ENCODE measurements at regions not wholly inside any gene's neighbourhood (a gene's known extent, or its start where the extent isn't known, plus 50 kb on each side); places are given as distances from the start of the nearest gene placed in this dataset.

DNA sequence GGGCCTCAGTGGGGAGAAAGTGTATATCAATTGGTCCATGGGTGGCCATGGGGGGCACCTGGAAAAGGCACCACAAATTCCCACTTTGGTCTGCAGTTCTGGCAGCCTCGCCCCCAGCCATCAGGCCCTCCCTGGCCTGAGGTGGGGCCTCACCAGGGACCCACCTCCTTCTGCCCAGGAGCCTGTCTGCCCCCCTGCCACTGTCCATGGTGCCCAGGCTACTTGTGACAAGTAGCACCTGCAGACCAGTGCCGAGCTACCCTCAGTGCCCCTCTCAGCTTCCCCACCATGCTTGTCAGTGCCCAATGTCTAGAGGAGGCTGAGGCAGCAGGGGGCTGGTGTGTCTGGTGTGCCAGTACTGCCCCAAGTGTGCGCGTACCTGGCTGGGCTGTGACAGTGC is 87.1 kb upstream of the PAXBP1 start:
- no peaks in the 10 kb centered on the region for H3K36me3 ChIP-seq (ENCODE audit: control insufficient read depth, insufficient read depth, low read length)
- TF ChIP-seq, protein P1, sequence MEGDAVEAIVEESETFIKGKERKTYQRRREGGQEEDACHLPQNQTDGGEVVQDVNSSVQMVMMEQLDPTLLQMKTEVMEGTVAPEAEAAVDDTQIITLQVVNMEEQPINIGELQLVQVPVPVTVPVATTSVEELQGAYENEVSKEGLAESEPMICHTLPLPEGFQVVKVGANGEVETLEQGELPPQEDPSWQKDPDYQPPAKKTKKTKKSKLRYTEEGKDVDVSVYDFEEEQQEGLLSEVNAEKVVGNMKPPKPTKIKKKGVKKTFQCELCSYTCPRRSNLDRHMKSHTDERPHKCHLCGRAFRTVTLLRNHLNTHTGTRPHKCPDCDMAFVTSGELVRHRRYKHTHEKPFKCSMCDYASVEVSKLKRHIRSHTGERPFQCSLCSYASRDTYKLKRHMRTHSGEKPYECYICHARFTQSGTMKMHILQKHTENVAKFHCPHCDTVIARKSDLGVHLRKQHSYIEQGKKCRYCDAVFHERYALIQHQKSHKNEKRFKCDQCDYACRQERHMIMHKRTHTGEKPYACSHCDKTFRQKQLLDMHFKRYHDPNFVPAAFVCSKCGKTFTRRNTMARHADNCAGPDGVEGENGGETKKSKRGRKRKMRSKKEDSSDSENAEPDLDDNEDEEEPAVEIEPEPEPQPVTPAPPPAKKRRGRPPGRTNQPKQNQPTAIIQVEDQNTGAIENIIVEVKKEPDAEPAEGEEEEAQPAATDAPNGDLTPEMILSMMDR (IDR thresholded peaks at IDR 0.05) = no peak
- intact Hi-C loops (cut with micrococcal nuclease) = no loop called here
- Mint-ChIP-seq H3K27me3 (ENCODE audit: low read depth in 2 of 2) (peaks cover 15 to 19% of the 10 kb centered on the region in 2 donors), H3K27ac (no peak overlapping the region), H3K4me1 (no peaks in the 10 kb centered on the region), H3K36me3 (peaks cover 7% of the 10 kb centered on the region), H3K4me3 (no peak overlapping the region), H3K9me3 (peaks cover 2% of the 10 kb centered on the region in 2 donors)
- DNase-seq = no peak
- 94% methylated on average over 4 of the region's 4 CpGs for WGBS (ENCODE audit: insufficient coverage)
- ATAC-seq = no peak
- H3K4me3 ChIP-seq (ENCODE audit: low read length) = no peak overlapping the region
- peaks cover 19% of the 10 kb centered on the region for H3K9me3 ChIP-seq (ENCODE audit: control insufficient read depth, insufficient read depth, low read length)
- no peaks in the 10 kb centered on the region for H3K4me1 ChIP-seq (ENCODE audit: control insufficient read depth, insufficient read depth, low read length)
- H3K27me3 ChIP-seq (ENCODE audit: control insufficient read depth, insufficient read depth, low read length) = peaks cover 2% of the 10 kb centered on the region
- H3K27ac ChIP-seq (ENCODE audit: low read length) = no peak overlapping the region

DNA sequence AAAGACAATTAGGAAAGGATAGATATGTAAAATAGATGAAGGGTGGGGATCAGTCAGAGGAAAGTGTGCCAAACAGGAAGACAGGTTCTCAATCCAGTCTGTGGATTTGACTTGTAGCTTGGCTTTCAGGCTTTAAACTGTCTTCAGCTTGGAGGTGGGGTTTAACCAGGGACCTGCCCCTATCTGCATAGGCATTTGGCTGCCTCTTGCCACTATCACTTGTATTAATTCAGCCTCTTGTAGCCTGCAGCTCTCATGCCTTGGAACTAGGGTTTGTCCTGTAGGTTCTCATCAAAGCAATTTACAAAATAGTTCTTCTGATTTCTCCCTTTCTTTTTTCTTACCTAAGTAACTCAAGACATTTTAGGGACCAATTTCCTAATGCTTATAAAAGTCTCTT is 88.8 kb upstream of the PAXBP1 start:
- H3K4me3 Mint-ChIP-seq = no peak overlapping the region

DNA sequence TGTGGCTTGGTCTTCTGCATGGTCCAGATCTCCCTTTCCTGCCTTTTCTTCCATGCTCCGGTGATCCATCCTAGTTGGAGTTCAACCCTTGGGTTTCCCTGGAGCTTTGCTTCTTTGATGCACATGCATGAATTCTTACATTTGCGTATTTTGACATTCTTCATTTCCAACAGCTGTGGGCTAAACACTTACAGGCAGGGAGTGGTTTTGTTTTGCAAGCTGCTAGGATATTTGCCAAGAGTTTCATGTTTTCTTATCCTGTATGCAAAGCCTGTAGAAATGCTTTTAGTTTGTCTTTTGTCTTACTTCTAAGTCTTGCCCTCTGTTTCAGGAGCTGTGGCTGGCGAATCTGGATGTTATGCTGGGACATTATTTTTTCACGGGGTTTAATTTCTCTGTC is 90.3 kb upstream of the PAXBP1 start:
- no peaks in the 10 kb centered on the region for H3K4me1 ChIP-seq (ENCODE audit: control insufficient read depth, insufficient read depth, low read length)
- peaks cover 2% of the 10 kb centered on the region for H3K27me3 ChIP-seq (ENCODE audit: control insufficient read depth, insufficient read depth, low read length)
- WGBS (ENCODE audit: insufficient coverage) = 93% methylated on average over 4 of the region's 4 CpGs
- Mint-ChIP-seq H3K4me3 (no peak overlapping the region), H3K9me3 (peaks cover 1% of the 10 kb centered on the region in 2 donors), H3K4me1 (no peaks in the 10 kb centered on the region), H3K36me3 (peaks cover 4% of the 10 kb centered on the region), H3K27ac (no peak overlapping the region), H3K27me3 (ENCODE audit: low read depth in 2 of 2) (peaks cover 17% of the 10 kb centered on the region in 2 donors)
- no peak overlapping the region for H3K4me3 ChIP-seq (ENCODE audit: low read length)
- ATAC-seq (no peak), DNase-seq (no peak)
- intact Hi-C loops (cut with micrococcal nuclease) = no loop called here
- peaks cover 19% of the 10 kb centered on the region for H3K9me3 ChIP-seq (ENCODE audit: control insufficient read depth, insufficient read depth, low read length)
- H3K27ac ChIP-seq (ENCODE audit: low read length) = no peak overlapping the region
- H3K36me3 ChIP-seq (ENCODE audit: control insufficient read depth, insufficient read depth, low read length) = no peaks in the 10 kb centered on the region
- TF ChIP-seq, protein P1 (IDR thresholded peaks at IDR 0.05) = no peak

More for the DNA sequence above, 88.8 kb upstream of the PAXBP1 start:
- peaks cover 2% of the 10 kb centered on the region for H3K27me3 ChIP-seq (ENCODE audit: control insufficient read depth, insufficient read depth, low read length)
- peaks cover 19% of the 10 kb centered on the region for H3K9me3 ChIP-seq (ENCODE audit: control insufficient read depth, insufficient read depth, low read length)
- TF ChIP-seq, protein P1 (IDR thresholded peaks at IDR 0.05) = no peak
- Mint-ChIP-seq H3K4me1 (no peaks in the 10 kb centered on the region), H3K9me3 (peaks cover 2% of the 10 kb centered on the region in 2 donors), H3K27ac (no peak overlapping the region), H3K27me3 (ENCODE audit: low read depth in 2 of 2) (peaks cover 17% of the 10 kb centered on the region in 2 donors), H3K36me3 (peaks cover 7% of the 10 kb centered on the region)
- H3K4me3 ChIP-seq (ENCODE audit: low read length) = no peak overlapping the region
- H3K4me1 ChIP-seq (ENCODE audit: control insufficient read depth, insufficient read depth, low read length) = no peaks in the 10 kb centered on the region
- H3K27ac ChIP-seq (ENCODE audit: low read length) = no peak overlapping the region
- no peaks in the 10 kb centered on the region for H3K36me3 ChIP-seq (ENCODE audit: control insufficient read depth, insufficient read depth, low read length)
- no peak for ATAC-seq
- DNase-seq = no peak
- intact Hi-C loops (cut with micrococcal nuclease) = no loop called here

DNA sequence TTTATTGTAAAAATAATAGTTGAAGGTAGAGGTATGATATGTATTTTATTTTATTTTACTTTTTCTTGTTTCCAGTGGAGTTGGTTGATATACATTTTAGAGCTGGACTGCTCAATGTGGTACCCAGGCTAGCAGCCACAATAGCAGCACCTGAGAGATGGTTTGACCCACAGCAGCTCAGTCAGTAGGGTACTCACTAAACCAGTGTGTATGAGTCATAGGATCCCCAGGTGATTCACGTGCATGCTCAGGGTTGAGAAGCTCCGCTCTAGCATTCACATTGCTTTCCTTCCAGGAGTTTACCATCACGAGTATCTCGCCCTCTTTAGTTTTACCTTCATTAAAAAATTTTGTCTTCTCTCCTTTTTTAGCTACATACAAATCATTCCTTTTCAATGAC is 96.0 kb upstream of the PAXBP1 start:
- TF ChIP-seq, protein P1 (IDR thresholded peaks at IDR 0.05) = no peak
- no peak overlapping the region for H3K27ac Mint-ChIP-seq

More for the DNA sequence above, 96.0 kb upstream of the PAXBP1 start:
- DNase-seq (no peak), ATAC-seq (no peak)
- Histone ChIP-seq H3K9me3 (ENCODE audit: control insufficient read depth, insufficient read depth, low read length) (no peaks in the 10 kb centered on the region), H3K4me1 (ENCODE audit: control insufficient read depth, insufficient read depth, low read length) (no peaks in the 10 kb centered on the region), H3K36me3 (ENCODE audit: control insufficient read depth, insufficient read depth, low read length) (no peaks in the 10 kb centered on the region), H3K27me3 (ENCODE audit: control insufficient read depth, insufficient read depth, low read length) (no peaks in the 10 kb centered on the region), H3K4me3 (ENCODE audit: low read length) (no peak overlapping the region), H3K27ac (ENCODE audit: low read length) (no peak overlapping the region)
- no peaks in the 10 kb centered on the region for H3K36me3 Mint-ChIP-seq
- no peaks in the 10 kb centered on the region for H3K9me3 Mint-ChIP-seq
- peaks cover 16 to 18% of the 10 kb centered on the region in 2 donors for H3K27me3 Mint-ChIP-seq (ENCODE audit: low read depth in 2 of 2)
- WGBS (ENCODE audit: insufficient coverage) = 90% methylated on average over 4 of the region's 4 CpGs
- intact Hi-C loops (cut with micrococcal nuclease) = no loop called here
- H3K4me1 Mint-ChIP-seq = no peaks in the 10 kb centered on the region
- H3K4me3 Mint-ChIP-seq = no peak overlapping the region
